ENCODE measurements at regions not wholly inside any gene's neighbourhood (a gene's known extent, or its start where the extent isn't known, plus 50 kb on each side); places are given as distances from the start of the nearest gene placed in this dataset.

DNA sequence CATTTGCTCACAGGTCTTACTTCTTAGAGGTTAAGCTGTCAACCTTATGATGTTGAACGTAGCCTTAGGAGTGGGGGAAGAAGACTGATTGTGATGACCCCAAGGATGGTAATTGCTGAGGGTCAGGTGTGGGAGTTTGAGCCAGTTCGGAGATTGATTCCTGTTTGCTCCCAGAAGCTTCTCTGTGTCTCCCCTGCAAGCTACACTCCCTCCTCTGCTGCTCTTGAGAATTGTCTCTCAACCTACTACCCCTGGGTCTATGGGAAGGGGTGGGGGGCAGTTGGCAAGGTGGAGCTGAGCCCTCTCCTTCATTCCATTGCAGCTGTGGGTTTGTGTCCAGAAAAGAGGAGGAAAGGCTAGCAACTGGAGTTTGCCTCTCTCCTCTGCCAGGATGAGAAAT, 113.8 kb downstream of the PLEKHG1 start:
- H3K4me2 ChIP-seq = no peak overlapping the region
- no peak overlapping the region for H3K27ac ChIP-seq
- no peaks in the 10 kb centered on the region for H4K20me1 ChIP-seq (ENCODE audit: insufficient read depth)
- no peaks in the 10 kb centered on the region for H3K36me3 ChIP-seq (ENCODE audit: low read depth)
- no TSS peak for BruUV-seq (replicated peaks)
- CTCF ChIA-PET = no interaction called here
- peaks cover 12% of the 10 kb centered on the region; the same call in 1 of the 2 replicates for H3F3A ChIP-seq (ENCODE audit: insufficient read depth, low read depth)
- no peaks in the 10 kb centered on the region for H3K9me2 ChIP-seq (ENCODE audit: insufficient read depth)
- no peaks in the 10 kb centered on the region for H3K27me3 ChIP-seq (ENCODE audit: insufficient read depth, low read depth)
- no peaks in the 10 kb centered on the region for H3K9me3 ChIP-seq (ENCODE audit: insufficient read depth, low read depth)
- intact Hi-C loops (cut with micrococcal nuclease; ENCODE audit: unreplicated experiment) = no loop called here
- POLR2A ChIA-PET (ENCODE audit: unreplicated experiment) = no interaction called here
- DNase-seq = no peak
- no peak overlapping the region for H2AFZ ChIP-seq
- H3K4me1 ChIP-seq (replicated peaks; ENCODE audit: insufficient read depth) = peaks cover 31% of the 10 kb centered on the region
- H3K79me2 ChIP-seq (ENCODE audit: low read depth) = no peaks in the 10 kb centered on the region
- TF ChIP-seq EZH2 (IDR thresholded peaks at IDR 0.05; ENCODE audit: low read depth) (no peak), CTCF (conservative IDR thresholded peaks at IDR 0.05) (no peak)
- H3K4me3 ChIP-seq = no peak overlapping the region

DNA sequence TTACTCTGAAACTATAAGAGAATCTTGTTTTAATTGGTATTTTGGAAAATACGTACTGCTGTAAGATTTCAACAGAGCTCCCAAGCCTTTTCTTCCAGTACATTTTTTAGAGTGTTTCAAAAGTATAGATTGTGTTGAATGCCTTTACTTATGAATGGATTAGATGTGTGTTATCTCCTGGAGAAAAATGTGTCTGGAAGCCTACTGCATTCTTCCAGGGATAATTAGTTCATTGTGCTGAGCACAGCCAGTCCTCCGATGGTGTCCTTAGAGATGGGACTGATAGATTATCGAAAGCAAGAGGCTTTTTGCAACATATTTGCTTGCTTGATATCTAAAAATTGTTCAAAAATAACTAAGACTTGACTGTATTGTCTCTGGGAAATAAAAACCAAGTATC, 114.2 kb downstream of the PLEKHG1 start:
- Histone ChIP-seq H3K9me2 (ENCODE audit: insufficient read depth) (no peaks in the 10 kb centered on the region), H2AFZ (no peak overlapping the region), H3K36me3 (ENCODE audit: low read depth) (no peaks in the 10 kb centered on the region), H3K4me2 (no peak overlapping the region), H3K27ac (no peak overlapping the region), H3F3A (ENCODE audit: insufficient read depth, low read depth) (peaks cover 12% of the 10 kb centered on the region; the same call in 1 of the 2 replicates), H3K79me2 (ENCODE audit: low read depth) (no peaks in the 10 kb centered on the region), H3K27me3 (ENCODE audit: insufficient read depth, low read depth) (no peaks in the 10 kb centered on the region), H4K20me1 (ENCODE audit: insufficient read depth) (no peaks in the 10 kb centered on the region), H3K4me3 (no peak overlapping the region), H3K4me1 (replicated peaks; ENCODE audit: insufficient read depth) (peaks cover 36% of the 10 kb centered on the region), H3K9me3 (ENCODE audit: insufficient read depth, low read depth) (no peaks in the 10 kb centered on the region)
- POLR2A ChIA-PET (ENCODE audit: unreplicated experiment) = no interaction called here
- CTCF ChIA-PET = no interaction called here
- TF ChIP-seq CTCF (conservative IDR thresholded peaks at IDR 0.05) = no peak
- TF ChIP-seq EZH2 (IDR thresholded peaks at IDR 0.05; ENCODE audit: low read depth) = no peak
- intact Hi-C loops (cut with micrococcal nuclease; ENCODE audit: unreplicated experiment) = no loop called here
- DNase-seq = no peak
- no TSS peak for BruUV-seq (replicated peaks)

DNA sequence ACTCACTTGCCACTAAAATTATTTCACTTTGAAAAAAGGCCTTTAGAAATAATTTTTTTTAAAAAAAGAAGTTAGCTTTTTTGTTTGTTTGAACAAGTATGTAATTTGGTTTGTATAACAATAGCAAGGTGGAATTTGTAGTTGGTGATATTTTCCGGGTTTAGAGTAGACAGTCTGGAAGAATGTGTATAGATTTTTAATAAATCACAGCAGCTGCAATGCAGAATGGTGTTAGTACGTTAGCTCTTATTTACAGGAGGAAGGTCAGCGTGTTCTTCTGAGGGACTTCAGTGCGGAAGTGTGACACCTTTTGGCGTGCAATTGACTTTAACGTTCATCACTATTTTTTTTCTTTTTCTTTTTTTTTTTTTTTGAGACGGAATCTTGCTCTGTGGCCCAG, 115.4 kb downstream of the PLEKHG1 start:
- no peaks in the 10 kb centered on the region for H3K36me3 ChIP-seq (ENCODE audit: low read depth)
- BruUV-seq (replicated peaks) = no TSS peak
- H3K79me2 ChIP-seq (ENCODE audit: low read depth) = no peaks in the 10 kb centered on the region
- H3F3A ChIP-seq (ENCODE audit: insufficient read depth, low read depth) = peaks cover 24% of the 10 kb centered on the region
- H2AFZ ChIP-seq = no peak overlapping the region
- H3K9me2 ChIP-seq (ENCODE audit: insufficient read depth) = no peaks in the 10 kb centered on the region
- no peak for TF ChIP-seq EZH2 (IDR thresholded peaks at IDR 0.05; ENCODE audit: low read depth)
- no peak for TF ChIP-seq CTCF (conservative IDR thresholded peaks at IDR 0.05)
- H4K20me1 ChIP-seq (ENCODE audit: insufficient read depth) = no peaks in the 10 kb centered on the region
- intact Hi-C loops (cut with micrococcal nuclease; ENCODE audit: unreplicated experiment) = no loop called here
- H3K4me1 ChIP-seq (replicated peaks; ENCODE audit: insufficient read depth) = peaks cover 40% of the 10 kb centered on the region
- no peak for DNase-seq
- ChIA-PET CTCF (no interaction called here), POLR2A (ENCODE audit: unreplicated experiment) (no interaction called here)
- H3K27me3 ChIP-seq (ENCODE audit: insufficient read depth, low read depth) = no peaks in the 10 kb centered on the region
- H3K9me3 ChIP-seq (ENCODE audit: insufficient read depth, low read depth) = no peaks in the 10 kb centered on the region
- H3K4me3 ChIP-seq = no peak overlapping the region
- no peak overlapping the region for H3K27ac ChIP-seq
- H3K4me2 ChIP-seq = no peak overlapping the region

Measured in PC-9 (cell line).